ENCODE measurements at regions not wholly inside any gene's neighbourhood (a gene's known extent, or its start where the extent isn't known, plus 50 kb on each side); places are given as distances from the start of the nearest gene placed in this dataset.

GRCh38 chr6:21751608-21752007 is 158.1 kb downstream of the SOX4 start:
- Histone ChIP-seq H2BK15ac (ENCODE audit: low read depth, poor library complexity, severe bottlenecking) (no peak overlapping the region), H2AK5ac (ENCODE audit: low read length, severe bottlenecking) (peak overlapping the region; percentile 5), H3K23ac (ENCODE audit: low read length in 2 of 2) (no peak overlapping the region)

GRCh38 chr6:21752054-21752811 is 158.7 kb downstream of the SOX4 start:
- WGBS, result 67% methylated on average over 3 of the region's 4 CpGs
- Histone ChIP-seq H2AFZ (ENCODE audit: low read depth, low read length) (no peak overlapping the region), H3K9ac (ENCODE audit: low read length) (no peak overlapping the region), H4K91ac (ENCODE audit: low read length) (no peak overlapping the region), H3K18ac (ENCODE audit: low read depth in 1 of 2, low read length in 2 of 2) (no peak overlapping the region), H2BK12ac (ENCODE audit: low read length in 2 of 2) (no peak overlapping the region), H3K4me3 (ENCODE audit: insufficient read depth in 1 of 2, low read depth in 1 of 2, low read length in 2 of 2) (no peak overlapping the region), H3K27ac (ENCODE audit: low read length, poor library complexity, severe bottlenecking) (no peak overlapping the region), H4K8ac (ENCODE audit: low read length) (no peak overlapping the region), H3K36me3 (ENCODE audit: control insufficient read depth in 1 of 2, insufficient read depth in 2 of 2, low read depth in 1 of 2, low read length in 2 of 2) (no peaks in the 10 kb centered on the region), H2BK5ac (ENCODE audit: low read depth, low read length, poor library complexity, severe bottlenecking) (no peak overlapping the region), H2BK120ac (ENCODE audit: low read depth, low read length) (no peak overlapping the region), H2AK5ac (ENCODE audit: low read length, severe bottlenecking) (no peak overlapping the region), H3K79me1 (replicated peaks; ENCODE audit: low read length, poor library complexity, severe bottlenecking) (no peaks in the 10 kb centered on the region), H3K4me2 (ENCODE audit: low read length, poor library complexity, severe bottlenecking) (no peak overlapping the region), H3K4me1 (ENCODE audit: control insufficient read depth, insufficient read depth, low read depth, low read length) (peaks cover 7% of the 10 kb centered on the region), H3K14ac (ENCODE audit: low read length in 2 of 2) (no peak overlapping the region), H3K27me3 (ENCODE audit: control insufficient read depth in 1 of 2, insufficient read depth in 1 of 2, low read length in 2 of 2) (no peaks in the 10 kb centered on the region), H3K9me3 (ENCODE audit: control insufficient read depth, low read length) (no peaks in the 10 kb centered on the region), H3K4ac (ENCODE audit: low read depth in 1 of 2, low read length in 2 of 2) (no peak overlapping the region), H3K23ac (ENCODE audit: low read length in 2 of 2) (no peak overlapping the region), H2BK15ac (ENCODE audit: low read depth, poor library complexity, severe bottlenecking) (no peak overlapping the region)
- DNase-seq, result no peak

More at GRCh38 chr6:21751608-21752007, 158.1 kb downstream of the SOX4 start:
- Histone ChIP-seq H2BK12ac (ENCODE audit: low read length in 2 of 2) (peak overlapping the region in 1 of 2 experiments; percentile 89), H2BK120ac (ENCODE audit: low read depth, low read length) (no peak overlapping the region), H2AFZ (ENCODE audit: low read depth, low read length) (no peak overlapping the region), H3K36me3 (ENCODE audit: control insufficient read depth in 1 of 2, insufficient read depth in 2 of 2, low read depth in 1 of 2, low read length in 2 of 2) (no peaks in the 10 kb centered on the region), H3K9ac (ENCODE audit: low read length) (no peak overlapping the region), H3K4me2 (ENCODE audit: low read length, poor library complexity, severe bottlenecking) (no peak overlapping the region), H3K4me3 (ENCODE audit: insufficient read depth in 1 of 2, low read depth in 1 of 2, low read length in 2 of 2) (no peak overlapping the region), H3K4ac (ENCODE audit: low read depth in 1 of 2, low read length in 2 of 2) (peak overlapping the region in 1 of 2 experiments; percentile 68), H3K4me1 (ENCODE audit: control insufficient read depth, insufficient read depth, low read depth, low read length) (peaks cover 7% of the 10 kb centered on the region), H2BK5ac (ENCODE audit: low read depth, low read length, poor library complexity, severe bottlenecking) (no peak overlapping the region), H3K79me1 (replicated peaks; ENCODE audit: low read length, poor library complexity, severe bottlenecking) (no peaks in the 10 kb centered on the region), H4K91ac (ENCODE audit: low read length) (no peak overlapping the region), H3K9me3 (ENCODE audit: control insufficient read depth, low read length) (no peaks in the 10 kb centered on the region), H3K27ac (ENCODE audit: low read length, poor library complexity, severe bottlenecking) (no peak overlapping the region), H3K14ac (ENCODE audit: low read length in 2 of 2) (peak overlapping the region in 1 of 2 experiments; percentile 28), H3K27me3 (ENCODE audit: control insufficient read depth in 1 of 2, insufficient read depth in 1 of 2, low read length in 2 of 2) (no peaks in the 10 kb centered on the region), H3K18ac (ENCODE audit: low read depth in 1 of 2, low read length in 2 of 2) (peak overlapping the region in 1 of 2 experiments; percentile 38), H4K8ac (ENCODE audit: low read length) (no peak overlapping the region)
- 69% methylated on average over 5 of the region's 6 CpGs for WGBS
- no peak for DNase-seq

GRCh38 chr6:21753241-21754108 is 159.9 kb downstream of the SOX4 start:
- H2BK5ac ChIP-seq (ENCODE audit: low read depth, low read length, poor library complexity, severe bottlenecking), result no peak overlapping the region

GRCh38 chr6:21754891-21755290 is 161.3 kb downstream of the SOX4 start:
- no peak overlapping the region for H2AK5ac ChIP-seq (ENCODE audit: low read length, severe bottlenecking)
- H3K4me1 ChIP-seq (ENCODE audit: control insufficient read depth, insufficient read depth, low read depth, low read length), result peaks cover 7% of the 10 kb centered on the region
- peak overlapping the region; percentile 3 for H2BK15ac ChIP-seq (ENCODE audit: low read depth, poor library complexity, severe bottlenecking)
- H3K4me2 ChIP-seq (ENCODE audit: low read length, poor library complexity, severe bottlenecking), result no peak overlapping the region
- peak overlapping the region; percentile 42 to 89 for H2BK12ac ChIP-seq (ENCODE audit: low read length in 2 of 2)
- H3K9ac ChIP-seq (ENCODE audit: low read length), result no peak overlapping the region
- H3K79me1 ChIP-seq (replicated peaks; ENCODE audit: low read length, poor library complexity, severe bottlenecking), result no peaks in the 10 kb centered on the region
- no peaks in the 10 kb centered on the region for H3K9me3 ChIP-seq (ENCODE audit: control insufficient read depth, low read length)
- DNase-seq, result peak; percentile 74
- no peak overlapping the region for H3K14ac ChIP-seq (ENCODE audit: low read length in 2 of 2)
- H4K8ac ChIP-seq (ENCODE audit: low read length), result no peak overlapping the region
- peak overlapping the region in 1 of 2 experiments; percentile 73 for H3K4ac ChIP-seq (ENCODE audit: low read depth in 1 of 2, low read length in 2 of 2)
- H2AFZ ChIP-seq (ENCODE audit: low read depth, low read length), result no peak overlapping the region
- no peak overlapping the region for H4K91ac ChIP-seq (ENCODE audit: low read length)
- H3K23ac ChIP-seq (ENCODE audit: low read length in 2 of 2), result no peak overlapping the region
- WGBS, result 40% methylated on average over 3 of the region's 5 CpGs
- no peak overlapping the region for H3K27ac ChIP-seq (ENCODE audit: low read length, poor library complexity, severe bottlenecking)
- no peaks in the 10 kb centered on the region for H3K36me3 ChIP-seq (ENCODE audit: control insufficient read depth in 1 of 2, insufficient read depth in 2 of 2, low read depth in 1 of 2, low read length in 2 of 2)
- H2BK5ac ChIP-seq (ENCODE audit: low read depth, low read length, poor library complexity, severe bottlenecking), result no peak overlapping the region
- H3K27me3 ChIP-seq (ENCODE audit: control insufficient read depth in 1 of 2, insufficient read depth in 1 of 2, low read length in 2 of 2), result no peaks in the 10 kb centered on the region
- H3K4me3 ChIP-seq (ENCODE audit: insufficient read depth in 1 of 2, low read depth in 1 of 2, low read length in 2 of 2), result no peak overlapping the region
- H2BK120ac ChIP-seq (ENCODE audit: low read depth, low read length), result no peak overlapping the region
- H3K18ac ChIP-seq (ENCODE audit: low read depth in 1 of 2, low read length in 2 of 2), result peak overlapping the region; percentile 53 to 66

More at GRCh38 chr6:21753241-21754108, 159.9 kb downstream of the SOX4 start:
- no peak overlapping the region for H2AK5ac ChIP-seq (ENCODE audit: low read length, severe bottlenecking)
- H2BK12ac ChIP-seq (ENCODE audit: low read length in 2 of 2), result no peak overlapping the region
- H4K8ac ChIP-seq (ENCODE audit: low read length), result peak overlapping the region; percentile 35
- no peaks in the 10 kb centered on the region for H3K27me3 ChIP-seq (ENCODE audit: control insufficient read depth in 1 of 2, insufficient read depth in 1 of 2, low read length in 2 of 2)
- no peak overlapping the region for H3K4me3 ChIP-seq (ENCODE audit: insufficient read depth in 1 of 2, low read depth in 1 of 2, low read length in 2 of 2)
- H2AFZ ChIP-seq (ENCODE audit: low read depth, low read length), result no peak overlapping the region
- no peaks in the 10 kb centered on the region for H3K79me1 ChIP-seq (replicated peaks; ENCODE audit: low read length, poor library complexity, severe bottlenecking)
- peak; percentile 83 for DNase-seq
- no peak overlapping the region for H3K4ac ChIP-seq (ENCODE audit: low read depth in 1 of 2, low read length in 2 of 2)
- H3K23ac ChIP-seq (ENCODE audit: low read length in 2 of 2), result no peak overlapping the region
- WGBS, result 30% methylated on average over 11 of the region's 11 CpGs
- no peak overlapping the region for H3K14ac ChIP-seq (ENCODE audit: low read length in 2 of 2)
- peaks cover 7% of the 10 kb centered on the region for H3K4me1 ChIP-seq (ENCODE audit: control insufficient read depth, insufficient read depth, low read depth, low read length)
- H4K91ac ChIP-seq (ENCODE audit: low read length), result no peak overlapping the region
- H3K9ac ChIP-seq (ENCODE audit: low read length), result no peak overlapping the region
- H2BK120ac ChIP-seq (ENCODE audit: low read depth, low read length), result no peak overlapping the region
- no peak overlapping the region for H2BK15ac ChIP-seq (ENCODE audit: low read depth, poor library complexity, severe bottlenecking)
- H3K9me3 ChIP-seq (ENCODE audit: control insufficient read depth, low read length), result no peaks in the 10 kb centered on the region
- H3K4me2 ChIP-seq (ENCODE audit: low read length, poor library complexity, severe bottlenecking), result peak overlapping the region; percentile 7
- H3K27ac ChIP-seq (ENCODE audit: low read length, poor library complexity, severe bottlenecking), result peak overlapping the region; percentile 49
- peak overlapping the region in 1 of 2 experiments; percentile 37 for H3K18ac ChIP-seq (ENCODE audit: low read depth in 1 of 2, low read length in 2 of 2)
- H3K36me3 ChIP-seq (ENCODE audit: control insufficient read depth in 1 of 2, insufficient read depth in 2 of 2, low read depth in 1 of 2, low read length in 2 of 2), result no peaks in the 10 kb centered on the region

Measured in mesenchymal stem cell (in vitro differentiated cells and primary cell).